Heart right ventricle (tissue), 16 donors: ENCODE measurements at regions not wholly inside any gene's neighbourhood (a gene's known extent, or its start where the extent isn't known, plus 50 kb on each side); places are given as distances from the start of the nearest gene placed in this dataset.

ENCODE experiments used
- ATAC-seq, 8 donors: fragments of 200-7000 bp; cut with Tn5 transposase; one replicate each; pipeline ENCODE4 v1.9.1; 2020; ENCODE audit warnings: mild to moderate bottlenecking in 8 of 8, moderate library complexity in 8 of 8, moderate number of reproducible peaks in 1 of 8
- DNase-seq, 2 donors: peaks; one replicate each; pipeline ENCODE4 v3.0.0-alpha.2; 2020
- H3K27ac ChIP-seq, 10 donors: fragments of 200-600 bp; sonication (generic) in 2 of 10; one replicate each; pipeline versions ENCODE4 v1.5.0 to v1.8.0; 2020 to 2022; ENCODE audit warnings: mild to moderate bottlenecking in 3 of 10
- H3K27me3 ChIP-seq, 7 donors: fragments of 200-600 bp; one replicate each; pipeline ENCODE4 v1.8.0; 2021 to 2022; ENCODE audit warnings: mild to moderate bottlenecking in 2 of 7
- H3K36me3 ChIP-seq, 9 donors: fragments of 200-600 bp; sonication (generic) in 1 of 9; one replicate each; pipeline versions ENCODE4 v1.5.0 to v1.8.0; 2020 to 2022; ENCODE audit warnings: mild to moderate bottlenecking in 2 of 9
- H3K4me1 ChIP-seq, 9 donors: fragments of 200-600 bp; sonication (generic) in 1 of 9; one replicate each; pipeline versions ENCODE4 v1.5.0 to v1.8.0; 2020 to 2022; ENCODE audit warnings: mild to moderate bottlenecking in 4 of 9
- H3K4me3 ChIP-seq, 10 donors: fragments of 200-600 bp; sonication (generic) in 2 of 10; one replicate each; pipeline versions ENCODE4 v1.5.0 to v1.8.0; 2020 to 2022; ENCODE audit warnings: mild to moderate bottlenecking in 7 of 10, moderate library complexity in 2 of 10
- H3K9me3 ChIP-seq, 11 donors: fragments of 200-600 bp in 10 of 11; sonication (generic) in 2 of 11; one replicate each; pipeline versions ENCODE4 v1.5.0 to v1.8.0; 2013 to 2022; ENCODE audit warnings: mild to moderate bottlenecking in 2 of 11, control low read depth in 1 of 11, moderate library complexity in 1 of 11
- WGBS, 2 donors: extraction: QIAGEN DNeasy Blood & Tissue Kit; methylation state at CpG; one replicate each; pipeline ENCODE4 v1.1.7; 2013; ENCODE audit warnings: inconsistent platforms in 1 of 2; 5-methylcytosine and 5-hydroxymethylcytosine counted together
- intact Hi-C, 10 donors: fragments of 100-400 bp; cut with DNase I; formaldehyde crosslinking; loops; one replicate each; pipeline versions ENCODE4 v1.11.1 to v1.14.2; 2022
- TF ChIP-seq, protein P1 (sequence below), 9 donors: fragments of 200-600 bp; sonication (generic) in 2 of 9; IDR thresholded peaks; one replicate each; pipeline versions ENCODE4 v1.5.0 to v1.8.0; 2021 to 2022; ENCODE audit warnings: antibody characterized with exemption in 9 of 9, mild to moderate bottlenecking in 5 of 9, moderate library complexity in 1 of 9
- donor health status: Arrhythmogenic right ventricular cardiomyopathy.
- donor health status: ischemic (EF 13 %, LVEDD 7.1; RV severe dilation, severe dysfunction).
- donor health status: healthy with polysubstance abuse.
- donor health status: DM: no; HTN: yes; CAD: no.
- donor health status: DM: no; HTN: no; CAD: no.
- donor health status: ischemic (EF 25% LVEDD 6.9; RV normal size, moderate dysfunction).
- donor health status: ischemic (EF 25% LVEDD 5.7; RV mildly dilated, moderate dysfunction).
- donor health status: healthy.
- donor health status: DM: yes; HTN: yes; CAD: no.
- donor health status: Ischemic cardiomyopathy.
- donor health status: ischemic (EF 35%, LVEDD 5.7; RV mildly dilated, moderate dysfunction).
- donor health status: nonischemic (EF 11% LVEDD 7.7; RV severe dilation, severe dysfunction).
- donor health status: DM: yes; HTN: yes; CAD: no.
- donor health status: PGD.
- donor health status: ischemic (EF 29% LVEDD 5.4; RV normal size, mild dysfunction).
- donor health status: nonischemic (EF 23%, LVEDD 6.1; RV moderate dilation, normal function).

GRCh38 chr2:120519469-120519868 is 173.5 kb downstream of the INHBB start:
- no peak overlapping the region for H3K4me3 ChIP-seq
- intact Hi-C loops = loop anchor here in 1 of 10 donors (5.0 kb wide), 1 partner anchor 33 kb away; no protein-coding TSS in a partner anchor

DNA sequence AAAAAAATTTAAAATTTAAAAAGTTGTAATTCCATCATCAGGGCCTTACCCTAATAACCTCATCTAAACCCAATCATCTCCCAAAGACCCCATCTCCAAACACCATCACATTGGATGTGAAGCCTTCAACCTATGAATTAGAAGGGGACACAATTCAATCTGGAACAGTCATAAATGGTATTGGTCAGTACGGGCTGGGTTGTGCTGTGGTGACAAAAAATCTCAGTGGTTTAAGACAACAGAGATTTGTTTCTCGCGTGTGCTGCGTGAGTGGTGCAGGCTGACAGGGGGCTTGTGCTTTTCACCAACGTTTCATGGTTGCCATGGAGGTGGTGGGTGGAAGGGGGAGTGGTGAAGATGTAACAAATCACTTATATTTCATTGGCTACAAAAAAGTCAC is 174.5 kb downstream of the INHBB start:
- 90 to 91% methylated on average over 5 of the region's 5 CpGs for WGBS, 2 donors
- Histone ChIP-seq H3K4me1 (peaks cover 10 to 34% (median 27%) of the 10 kb centered on the region in 9 donors), H3K27ac (no peak overlapping the region), H3K27me3 (peaks cover 0 to 34% (median 16%) of the 10 kb centered on the region in 7 donors), H3K9me3 (no peaks in the 10 kb centered on the region), H3K36me3 (no peaks in the 10 kb centered on the region), H3K4me3 (no peak overlapping the region)
- ATAC-seq (no peak), DNase-seq (no peak)
- intact Hi-C loops = loop anchor here in 2 of 10 donors (10.0 kb wide), 2 partner anchors 154 to 176 kb away; partner anchors contain the start of gene INHBB (in 2 of the 2)
- TF ChIP-seq, protein P1, sequence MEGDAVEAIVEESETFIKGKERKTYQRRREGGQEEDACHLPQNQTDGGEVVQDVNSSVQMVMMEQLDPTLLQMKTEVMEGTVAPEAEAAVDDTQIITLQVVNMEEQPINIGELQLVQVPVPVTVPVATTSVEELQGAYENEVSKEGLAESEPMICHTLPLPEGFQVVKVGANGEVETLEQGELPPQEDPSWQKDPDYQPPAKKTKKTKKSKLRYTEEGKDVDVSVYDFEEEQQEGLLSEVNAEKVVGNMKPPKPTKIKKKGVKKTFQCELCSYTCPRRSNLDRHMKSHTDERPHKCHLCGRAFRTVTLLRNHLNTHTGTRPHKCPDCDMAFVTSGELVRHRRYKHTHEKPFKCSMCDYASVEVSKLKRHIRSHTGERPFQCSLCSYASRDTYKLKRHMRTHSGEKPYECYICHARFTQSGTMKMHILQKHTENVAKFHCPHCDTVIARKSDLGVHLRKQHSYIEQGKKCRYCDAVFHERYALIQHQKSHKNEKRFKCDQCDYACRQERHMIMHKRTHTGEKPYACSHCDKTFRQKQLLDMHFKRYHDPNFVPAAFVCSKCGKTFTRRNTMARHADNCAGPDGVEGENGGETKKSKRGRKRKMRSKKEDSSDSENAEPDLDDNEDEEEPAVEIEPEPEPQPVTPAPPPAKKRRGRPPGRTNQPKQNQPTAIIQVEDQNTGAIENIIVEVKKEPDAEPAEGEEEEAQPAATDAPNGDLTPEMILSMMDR (IDR thresholded peaks at IDR 0.05) = no peak

More at GRCh38 chr2:120519469-120519868, 173.5 kb downstream of the INHBB start:
- H3K27ac ChIP-seq = no peak overlapping the region
- no peaks in the 10 kb centered on the region for H3K9me3 ChIP-seq
- H3K36me3 ChIP-seq = no peaks in the 10 kb centered on the region
- WGBS, 2 donors = 90% methylated on average over 6 of the region's 6 CpGs
- no peak for ATAC-seq
- H3K27me3 ChIP-seq = peaks cover 0 to 34% (median 16%) of the 10 kb centered on the region in 7 donors
- TF ChIP-seq, protein P1 (IDR thresholded peaks at IDR 0.05) = no peak
- no peak for DNase-seq
- peaks cover 5 to 24% (median 18%) of the 10 kb centered on the region in 9 donors for H3K4me1 ChIP-seq

DNA sequence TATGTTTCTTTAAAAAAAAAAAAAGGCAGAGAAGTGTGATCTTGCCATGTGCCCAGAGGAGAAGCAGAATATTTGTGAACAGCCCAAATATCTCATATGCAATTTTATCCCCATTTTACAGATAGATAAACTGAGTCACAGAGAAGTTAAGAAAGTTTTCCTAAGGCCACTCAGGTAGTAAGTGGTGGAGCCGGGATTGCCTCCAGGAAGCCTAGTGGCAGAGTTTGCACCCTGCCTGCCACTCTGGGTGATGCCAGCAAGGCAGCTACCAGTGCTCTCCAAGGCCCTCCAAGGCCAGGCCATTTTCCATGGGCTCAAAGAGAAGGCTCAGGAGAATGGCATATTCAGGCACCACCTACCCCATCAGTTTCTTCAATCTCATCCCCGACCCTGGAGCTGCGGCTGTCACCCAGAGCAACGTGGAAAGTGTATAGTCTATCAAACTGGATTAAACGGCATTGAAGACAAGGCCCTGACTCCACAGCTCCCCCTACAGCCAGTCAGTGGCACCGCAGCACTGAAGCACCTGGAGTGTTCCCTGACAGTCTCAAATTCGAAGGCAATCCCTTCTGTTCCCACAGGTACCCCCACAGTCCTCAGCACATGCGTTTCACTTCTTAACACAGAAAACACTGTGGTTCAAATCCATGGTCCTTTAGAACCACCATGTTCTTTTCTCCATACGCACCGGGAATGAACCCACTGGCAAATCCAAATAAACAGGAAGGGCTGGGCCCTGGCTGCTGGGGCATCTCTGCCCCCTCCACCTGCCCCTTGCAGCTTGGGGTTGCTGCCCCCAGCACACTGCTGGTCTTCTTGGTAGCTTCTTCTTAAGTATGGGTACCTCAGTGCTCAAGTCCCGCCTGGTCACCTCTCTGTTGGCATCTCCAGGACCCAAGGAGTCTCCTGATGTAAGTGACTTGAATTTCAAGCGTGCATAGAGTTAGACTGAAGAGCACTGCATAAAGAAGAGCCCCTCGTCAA is 175.3 kb downstream of the INHBB start:
- peaks cover 12 to 41% (median 30%) of the 10 kb centered on the region in 9 donors for H3K4me1 ChIP-seq
- DNase-seq (no peak), ATAC-seq (peak in 4 of 8 donors; percentile 14 to 60 (median 27))
- H3K36me3 ChIP-seq = no peaks in the 10 kb centered on the region
- H3K27ac ChIP-seq = no peak overlapping the region
- H3K27me3 ChIP-seq = peaks cover 0 to 34% (median 16%) of the 10 kb centered on the region in 7 donors
- intact Hi-C loops = loop anchor here in 2 of 10 donors (10.0 kb wide), 2 partner anchors 154 to 176 kb away; partner anchors contain the start of gene INHBB (in 2 of the 2)
- TF ChIP-seq, protein P1 (IDR thresholded peaks at IDR 0.05) = peak; percentile 29 to 81 (median 70)
- H3K9me3 ChIP-seq = no peaks in the 10 kb centered on the region
- WGBS, 2 donors = 40 to 45% methylated on average over 13 of the region's 13 CpGs
- no peak overlapping the region for H3K4me3 ChIP-seq

- DNase-seq (no peak), ATAC-seq (peak in 6 of 8 donors; percentile 18 to 84 (median 36))
- peak overlapping the region in 2 of 10 donors; percentile 1 to 3 for H3K4me3 ChIP-seq
- no peaks in the 10 kb centered on the region for H3K36me3 ChIP-seq
- TF ChIP-seq, protein P1 (IDR thresholded peaks at IDR 0.05) = no peak
- 15 to 18% methylated on average over 33 of the region's 33 CpGs for WGBS, 2 donors
- intact Hi-C loops = loop anchor here in 2 of 10 donors (10.0 kb wide), 2 partner anchors 153 to 177 kb away; partner anchors contain the start of gene INHBB (in 2 of the 2)
- H3K9me3 ChIP-seq = no peaks in the 10 kb centered on the region
- peaks cover 12 to 38% (median 29%) of the 10 kb centered on the region in 9 donors for H3K4me1 ChIP-seq
- H3K27ac ChIP-seq = no peak overlapping the region
- H3K27me3 ChIP-seq = peaks cover 0 to 34% (median 16%) of the 10 kb centered on the region in 7 donors
These were observed 176.3 kb downstream of the INHBB start for GRCh38 chr2:120522151-120522751.
